Panc1 (cell line): ENCODE measurements at regions not wholly inside any gene's neighbourhood (a gene's known extent, or its start where the extent isn't known, plus 50 kb on each side); places are given as distances from the start of the nearest gene placed in this dataset.
A peak's percentile ranks its signal among the peaks of the same experiment; 100 is the strongest.

Experiments used
- ATAC-seq: fragments of 200-7000 bp; cut with Tn5 transposase; 2 replicates; pipeline ENCODE4 v1.9.1; 2020; ENCODE audit warnings: mild to moderate bottlenecking, moderate library complexity
- BruUV-seq: library from RNA; stranded (reverse); fragments of 400-500 nt; replicated peaks from 2 replicates; lab custom pipeline; 2021; lab: Mats Ljungman, UMichigan
- CTCF ChIA-PET: fragments of 300-600 bp; sonication (Branson Sonifier 250); formaldehyde crosslinking; loops from one replicate; lab custom pipeline; 2022; ENCODE audit warnings: antibody characterized with exemption; lab: Charles Lee
- POLR2A ChIA-PET: fragments of 300-600 bp; sonication (Branson Sonifier 250); formaldehyde crosslinking; loops from one replicate; lab custom pipeline; 2022; ENCODE audit warnings: antibody characterized with exemption; lab: Charles Lee
- DNase-seq: peaks from one replicate; pipeline ENCODE4 v3.0.0-alpha.2; 2010; ENCODE audit warnings: low read depth, low spot score
- H3K27ac ChIP-seq: 2 replicates; pipeline ENCODE4 v1.5.1; 2011; ENCODE audit warnings: mild to moderate bottlenecking, low read length, inconsistent platforms
- H3K27me3 ChIP-seq: fragments of 200-500 bp; sonication (Bioruptor generic); 2 replicates; pipeline ENCODE4 v1.6.0; 2014; ENCODE audit warnings: low read length, inconsistent platforms; ENCODE audit not compliant: control insufficient read depth, insufficient read depth
- H3K36me3 ChIP-seq: fragments of 200-500 bp; sonication (Bioruptor generic); 2 replicates; pipeline ENCODE4 v1.5.1; 2014; ENCODE audit warnings: inconsistent platforms, mild to moderate bottlenecking, low read length, moderate library complexity; ENCODE audit not compliant: control insufficient read depth, insufficient read depth
- H3K4me1 ChIP-seq: 2 replicates; pipeline ENCODE4 v1.5.1; 2011; ENCODE audit warnings: inconsistent platforms, mild to moderate bottlenecking, low read length, moderate library complexity; ENCODE audit not compliant: control insufficient read depth, insufficient read depth
- H3K4me3 ChIP-seq, 2 experiments: 2 replicates each; pipeline ENCODE4 v1.5.1; 2011 to 2012; ENCODE audit warnings: low read depth in 2 of 2, low read length in 2 of 2, mild to moderate bottlenecking in 2 of 2, inconsistent platforms in 1 of 2, moderate library complexity in 1 of 2
- H3K9me3 ChIP-seq: fragments of 200-500 bp; sonication (Bioruptor generic); 2 replicates; pipeline ENCODE4 v1.5.1; 2014; ENCODE audit warnings: low read depth, mild to moderate bottlenecking, inconsistent platforms, low read length, moderate library complexity; ENCODE audit not compliant: control insufficient read depth, insufficient read depth
- CTCF ChIP-seq: fragments of 450-650 bp; IDR thresholded peaks from 2 replicates; pipeline ENCODE4 v1.5.1; 2017; ENCODE audit warnings: mild to moderate bottlenecking
- POLR2AphosphoS5 ChIP-seq: IDR thresholded peaks from 2 replicates; pipeline ENCODE4 v1.6.1; 2012; ENCODE audit warnings: mild to moderate bottlenecking, low read depth, low read length, moderate library complexity
- SIN3A ChIP-seq: IDR thresholded peaks from 2 replicates; pipeline ENCODE4 v1.6.1; 2012; ENCODE audit warnings: low read depth, mild to moderate bottlenecking, low read length, moderate library complexity, borderline replicate concordance; ENCODE audit not compliant: insufficient read depth
- TCF7L2 ChIP-seq: IDR thresholded peaks from 2 replicates; pipeline ENCODE4 v1.6.1; 2011; ENCODE audit warnings: mild to moderate bottlenecking, low read depth, low read length, inconsistent platforms
- in situ Hi-C: cut with HindIII; loops from 2 replicates; pipeline ENCODE4 v1.10.0; 2016; ENCODE audit warnings: low sequenced_read_pairs, low pct_unique_long_range_greater_than_20kb
- intact Hi-C: fragments of 100-400 bp; cut with micrococcal nuclease; formaldehyde crosslinking; loops from one replicate; pipeline ENCODE4 v1.10.0; 2022; ENCODE audit not compliant: unreplicated experiment
- TF ChIP-seq, protein P1 (sequence below), 2 experiments: IDR thresholded peaks; 2 replicates each; pipeline ENCODE4 v1.6.1; 2011 to 2012; ENCODE audit warnings: low read depth in 2 of 2, control low read depth in 1 of 2, low read length in 1 of 2, mild to moderate bottlenecking in 1 of 2, moderate library complexity in 1 of 2; ENCODE audit not compliant: insufficient read depth in 1 of 2

GRCh38 chr5:149434162-149435014 is 55.3 kb upstream of the IL17B start:
- Histone ChIP-seq H3K4me1 (peaks cover 4% of the 10 kb centered on the region; the same call in 1 of the 2 replicates), H3K4me3 (no peak overlapping the region), H3K36me3 (no peaks in the 10 kb centered on the region), H3K27ac (no peak overlapping the region), H3K9me3 (no peaks in the 10 kb centered on the region), H3K27me3 (no peaks in the 10 kb centered on the region)
- CTCF ChIA-PET: interaction anchor here (0.5 to 1.9 kb wide), 10 partner anchors 11 to 184 kb away, joined by 3 to 7 read pairs (median 4); no protein-coding TSS in a partner anchor
- peak; percentile 50 for DNase-seq
- in situ Hi-C loops: no loop called here
- ATAC-seq: peak; percentile 68
- POLR2A ChIA-PET: interaction anchor here (0.6 kb wide), 1 partner anchor 79 kb away, joined by 12 read pairs; no protein-coding TSS in a partner anchor
- TF ChIP-seq, protein P1, sequence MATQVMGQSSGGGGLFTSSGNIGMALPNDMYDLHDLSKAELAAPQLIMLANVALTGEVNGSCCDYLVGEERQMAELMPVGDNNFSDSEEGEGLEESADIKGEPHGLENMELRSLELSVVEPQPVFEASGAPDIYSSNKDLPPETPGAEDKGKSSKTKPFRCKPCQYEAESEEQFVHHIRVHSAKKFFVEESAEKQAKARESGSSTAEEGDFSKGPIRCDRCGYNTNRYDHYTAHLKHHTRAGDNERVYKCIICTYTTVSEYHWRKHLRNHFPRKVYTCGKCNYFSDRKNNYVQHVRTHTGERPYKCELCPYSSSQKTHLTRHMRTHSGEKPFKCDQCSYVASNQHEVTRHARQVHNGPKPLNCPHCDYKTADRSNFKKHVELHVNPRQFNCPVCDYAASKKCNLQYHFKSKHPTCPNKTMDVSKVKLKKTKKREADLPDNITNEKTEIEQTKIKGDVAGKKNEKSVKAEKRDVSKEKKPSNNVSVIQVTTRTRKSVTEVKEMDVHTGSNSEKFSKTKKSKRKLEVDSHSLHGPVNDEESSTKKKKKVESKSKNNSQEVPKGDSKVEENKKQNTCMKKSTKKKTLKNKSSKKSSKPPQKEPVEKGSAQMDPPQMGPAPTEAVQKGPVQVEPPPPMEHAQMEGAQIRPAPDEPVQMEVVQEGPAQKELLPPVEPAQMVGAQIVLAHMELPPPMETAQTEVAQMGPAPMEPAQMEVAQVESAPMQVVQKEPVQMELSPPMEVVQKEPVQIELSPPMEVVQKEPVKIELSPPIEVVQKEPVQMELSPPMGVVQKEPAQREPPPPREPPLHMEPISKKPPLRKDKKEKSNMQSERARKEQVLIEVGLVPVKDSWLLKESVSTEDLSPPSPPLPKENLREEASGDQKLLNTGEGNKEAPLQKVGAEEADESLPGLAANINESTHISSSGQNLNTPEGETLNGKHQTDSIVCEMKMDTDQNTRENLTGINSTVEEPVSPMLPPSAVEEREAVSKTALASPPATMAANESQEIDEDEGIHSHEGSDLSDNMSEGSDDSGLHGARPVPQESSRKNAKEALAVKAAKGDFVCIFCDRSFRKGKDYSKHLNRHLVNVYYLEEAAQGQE (IDR thresholded peaks at IDR 0.05; ENCODE audit: insufficient read depth in 1 of 2, low read depth in 2 of 2, low read length in 1 of 2): no peak
- TF ChIP-seq CTCF: peak; percentile 97
- BruUV-seq: no TSS peak
- intact Hi-C loops: loop anchor here (1.0 kb wide), 1 partner anchor 52 kb away; no protein-coding TSS in a partner anchor

- H3K27me3 ChIP-seq: no peaks in the 10 kb centered on the region
- no peak overlapping the region for H3K27ac ChIP-seq
- H3K36me3 ChIP-seq: no peaks in the 10 kb centered on the region
- CTCF ChIA-PET: interaction anchor here (0.6 to 1.9 kb wide), 8 partner anchors 49 to 185 kb away, joined by 3 to 7 read pairs (median 4); no protein-coding TSS in a partner anchor
- in situ Hi-C loops: no loop called here
- ATAC-seq (no peak), DNase-seq (no peak)
- POLR2A ChIA-PET: no interaction called here
- no peaks in the 10 kb centered on the region for H3K9me3 ChIP-seq
- H3K4me3 ChIP-seq: no peak overlapping the region
- intact Hi-C loops: loop anchor here (1.0 kb wide), 1 partner anchor 51 kb away; no protein-coding TSS in a partner anchor
- H3K4me1 ChIP-seq: peaks cover 1% of the 10 kb centered on the region; the same call in 1 of the 2 replicates
- TF ChIP-seq CTCF (no peak), TCF7L2 (no peak), POLR2AphosphoS5 (no peak), SIN3A (no peak)
- TF ChIP-seq, protein P1 (IDR thresholded peaks at IDR 0.05; ENCODE audit: insufficient read depth in 1 of 2, low read depth in 2 of 2, low read length in 1 of 2): no peak
- BruUV-seq: no TSS peak
These were observed 54.5 kb upstream of the IL17B start for GRCh38 chr5:149433524-149434131.
